SH-SY5Y (cell line): ENCODE measurements at regions not wholly inside any gene's neighbourhood (a gene's known extent, or its start where the extent isn't known, plus 50 kb on each side); places are given as distances from the start of the nearest gene placed in this dataset.

Experiments used
- GATA2 ChIP-seq: IDR thresholded peaks from 2 replicates; pipeline ENCODE4 v1.6.1; 2011; ENCODE audit warnings: mild to moderate bottlenecking, low read depth, low read length
- GATA3 ChIP-seq: IDR thresholded peaks from 2 replicates; pipeline ENCODE4 v1.6.1; 2011; ENCODE audit warnings: low read depth, mild to moderate bottlenecking, low read length, moderate library complexity

DNA sequence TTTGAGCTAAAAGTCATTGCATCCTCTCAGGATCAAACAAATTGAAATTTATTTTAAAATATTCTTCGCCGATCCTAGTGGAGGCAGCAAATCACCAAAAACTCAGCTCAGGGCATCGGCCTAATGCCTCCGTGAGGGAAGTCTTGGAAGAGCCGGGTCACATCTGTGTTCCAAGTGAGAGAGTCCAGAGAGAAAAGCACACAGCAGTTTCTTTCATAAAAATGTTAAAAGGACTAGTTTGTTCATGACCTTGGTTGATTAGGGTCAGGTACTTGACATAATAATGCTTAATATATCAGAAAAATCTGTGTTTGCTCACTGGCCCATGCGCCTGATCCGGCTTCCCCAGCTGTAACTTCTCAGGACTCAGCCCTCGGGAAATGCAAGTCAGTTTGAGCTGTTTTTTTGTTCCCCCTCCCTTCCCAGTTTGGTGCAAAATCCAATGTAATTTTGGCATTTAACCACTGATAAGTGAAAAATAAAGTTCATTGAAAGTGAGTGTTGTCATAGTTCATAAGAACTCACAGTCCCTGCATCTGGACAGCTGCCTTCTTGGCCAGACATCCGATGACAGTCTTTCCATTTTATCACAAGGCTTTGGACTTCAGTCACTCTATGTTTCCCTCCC, 161.7 kb downstream of the CAND1 start:
- TF ChIP-seq GATA2 = no peak
- no peak for TF ChIP-seq GATA3
